ENCODE measurements at regions not wholly inside any gene's neighbourhood (a gene's known extent, or its start where the extent isn't known, plus 50 kb on each side); places are given as distances from the start of the nearest gene placed in this dataset.

GRCh38 chr10:44689368-44689767 is 221.8 kb upstream of the TMEM72 start:
- DNase-seq = no peak

DNA sequence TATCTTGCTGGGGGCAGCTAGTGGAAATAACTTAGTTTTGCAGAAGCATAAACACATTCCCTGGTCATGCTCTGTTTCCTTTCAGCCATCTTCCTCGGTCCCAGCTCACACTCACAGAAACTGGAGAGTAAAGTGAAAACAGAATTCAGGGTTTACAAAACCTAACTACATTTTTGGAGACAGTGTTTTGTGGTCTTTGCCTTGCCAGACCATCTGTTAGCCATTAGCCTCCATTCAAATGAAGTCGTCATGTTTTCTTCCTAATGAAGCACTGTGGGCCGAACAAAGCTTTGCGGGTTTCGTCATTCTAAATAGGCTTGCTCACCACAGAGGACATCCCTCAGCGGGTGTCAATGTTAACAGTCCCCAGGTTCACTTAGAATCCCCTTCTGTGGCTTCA is 214.6 kb upstream of the TMEM72 start:
- peak; percentile 52 for DNase-seq

GRCh38 chr10:44697116-44697515 is 214.0 kb upstream of the TMEM72 start:
- no peak for DNase-seq

- no peak for DNase-seq
These were observed 208.6 kb upstream of the TMEM72 start for GRCh38 chr10:44702531-44702930.

GRCh38 chr10:44703241-44704155 is 207.6 kb upstream of the TMEM72 start:
- DNase-seq = peak; percentile 23

- no peak for DNase-seq
These were observed 206.5 kb upstream of the TMEM72 start for GRCh38 chr10:44704616-44705015.

- peak; percentile 80 for DNase-seq
These were observed 204.4 kb upstream of the TMEM72 start for GRCh38 chr10:44706745-44707144.

GRCh38 chr10:44713307-44713706 is 197.8 kb upstream of the TMEM72 start:
- DNase-seq = no peak

GRCh38 chr10:44714451-44714850 is 196.7 kb upstream of the TMEM72 start:
- DNase-seq = no peak

DNA sequence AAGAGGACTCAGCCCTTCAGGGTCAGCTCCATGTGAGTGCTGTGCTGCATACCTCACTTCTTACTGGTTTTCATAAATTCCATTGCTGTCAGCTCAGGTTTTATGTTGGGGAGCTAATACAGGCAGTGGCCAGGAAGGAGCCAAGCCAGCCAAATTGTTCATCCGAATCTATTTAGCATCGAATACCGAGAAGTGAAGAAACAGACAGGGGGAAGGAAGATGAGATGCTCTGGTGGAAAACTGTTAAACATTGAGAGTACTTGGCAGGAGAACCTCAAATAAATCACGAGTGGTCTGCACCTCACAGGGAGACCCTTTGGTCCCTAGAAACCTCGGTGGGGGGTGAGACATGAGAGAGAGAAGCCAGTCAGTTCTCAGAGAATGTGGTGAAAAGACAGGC is 196.0 kb upstream of the TMEM72 start:
- DNase-seq = no peak

GRCh38 chr10:44716470-44717015 is 194.6 kb upstream of the TMEM72 start:
- no peak for DNase-seq

DNA sequence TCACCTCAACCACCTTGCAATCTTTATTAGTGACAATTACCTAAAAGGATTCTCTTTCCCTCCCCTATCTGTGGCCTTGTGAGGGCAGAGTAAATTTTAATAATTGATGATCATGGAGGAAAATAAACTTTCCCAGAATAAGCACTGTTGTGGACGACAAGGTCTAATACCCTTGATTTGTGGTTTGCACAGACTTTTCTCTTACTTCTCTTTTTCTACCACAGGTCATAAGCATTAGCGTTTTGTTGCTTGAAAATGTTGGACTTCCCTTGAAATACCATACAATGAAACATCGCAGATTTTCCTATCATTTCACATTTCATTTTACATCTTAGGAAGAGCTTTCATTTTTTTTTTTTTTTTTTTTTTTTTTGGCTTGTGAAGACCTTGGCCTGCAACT is 188.1 kb upstream of the TMEM72 start:
- no peak for DNase-seq

DNA sequence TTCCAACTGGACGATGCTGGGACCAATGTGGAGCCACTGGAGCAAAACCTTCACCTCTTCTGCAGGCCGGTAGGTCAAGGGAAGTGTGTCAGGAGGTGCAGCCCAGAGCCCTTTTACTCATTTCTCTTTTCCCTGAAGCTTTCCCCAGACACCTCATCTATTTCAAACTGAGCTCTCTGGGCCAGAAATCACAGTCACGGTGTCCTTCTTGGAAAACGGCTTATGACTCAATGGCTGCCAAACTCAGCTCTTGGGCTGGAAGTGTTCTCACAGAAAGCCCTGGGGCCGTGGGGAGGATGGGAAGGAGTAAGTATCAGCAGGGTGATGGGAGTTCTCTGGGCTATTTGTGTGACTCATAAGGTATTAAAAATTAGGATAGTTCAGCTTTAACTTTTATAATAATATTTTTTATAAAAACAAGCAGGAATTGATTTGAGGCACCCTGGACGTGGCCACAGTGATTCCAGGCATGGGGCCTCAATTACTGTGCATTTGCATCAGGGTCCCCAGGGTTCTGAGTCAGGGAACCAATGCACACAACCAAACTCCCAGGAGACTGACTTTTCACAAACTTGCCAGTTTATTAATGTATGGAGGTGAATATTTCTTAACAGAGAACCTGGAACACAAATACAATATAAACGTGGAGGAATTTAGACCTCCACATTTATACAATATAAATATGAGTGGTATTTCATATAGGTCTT is 187.4 kb upstream of the TMEM72 start:
- DNase-seq = peak; percentile 68

- peak; percentile 32 for DNase-seq
These were observed 186.5 kb upstream of the TMEM72 start for GRCh38 chr10:44724415-44725174.

DNA sequence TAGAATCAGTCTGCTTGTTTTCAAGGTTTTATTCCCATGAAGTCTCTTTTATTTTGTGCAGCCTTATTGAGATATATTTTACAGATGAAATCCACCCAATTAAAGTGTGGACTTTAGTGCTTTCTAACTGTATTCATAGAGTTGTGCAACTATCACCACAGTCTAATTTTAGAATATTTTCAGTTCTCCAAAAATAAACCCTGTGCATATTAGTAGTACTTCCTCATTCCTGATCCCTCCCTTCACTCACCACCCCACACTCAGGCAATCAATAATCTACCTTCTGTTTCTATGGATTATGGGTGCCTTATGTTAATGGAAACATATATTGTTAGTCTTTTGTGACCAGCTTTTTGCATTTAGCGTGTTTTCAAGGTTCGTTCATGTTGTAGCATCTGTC is 185.7 kb upstream of the TMEM72 start:
- DNase-seq = no peak

- DNase-seq = no peak
These were observed 179.9 kb upstream of the TMEM72 start for GRCh38 chr10:44731283-44731682.

- no peak for DNase-seq
These were observed 177.3 kb upstream of the TMEM72 start for GRCh38 chr10:44733501-44734488.

DNA sequence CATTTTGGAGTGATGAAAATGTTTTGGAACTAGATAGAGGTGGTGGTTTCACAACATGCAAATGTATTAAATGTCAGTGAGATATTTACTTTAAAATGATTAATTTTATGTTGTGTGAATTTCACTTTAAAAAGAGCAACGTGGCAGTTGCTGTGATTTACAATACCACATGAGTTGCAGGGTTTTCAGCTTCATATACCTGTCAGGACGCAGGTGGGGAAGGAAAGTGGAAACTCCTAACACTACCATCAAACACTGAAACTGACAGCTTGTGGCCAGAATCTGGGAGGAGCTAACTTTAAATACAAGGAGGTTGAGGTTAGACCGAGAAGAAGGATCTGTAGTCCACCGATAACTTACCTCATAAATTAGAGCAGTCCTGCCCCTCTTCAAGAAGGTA is 168.9 kb upstream of the TMEM72 start:
- no peak for DNase-seq

DNA sequence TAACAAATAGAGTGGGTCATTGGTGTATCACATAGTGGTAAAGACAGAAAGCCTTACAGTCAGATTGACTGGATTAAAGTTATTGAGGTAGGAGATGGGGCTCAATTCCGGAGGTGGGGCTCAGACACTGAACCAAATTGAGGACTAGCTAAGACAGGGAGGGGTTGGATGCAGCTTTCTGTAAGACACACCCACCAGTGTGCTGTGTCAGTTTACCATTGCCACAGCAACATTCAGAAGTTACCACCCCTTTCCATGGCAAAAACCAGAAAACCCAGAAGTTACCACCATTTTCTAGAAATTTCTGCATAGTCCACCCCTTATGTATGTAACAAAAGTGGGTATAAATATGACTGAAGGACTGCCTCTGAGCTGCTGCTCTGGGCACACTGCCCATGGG is 167.6 kb upstream of the TMEM72 start:
- DNase-seq = no peak

DNA sequence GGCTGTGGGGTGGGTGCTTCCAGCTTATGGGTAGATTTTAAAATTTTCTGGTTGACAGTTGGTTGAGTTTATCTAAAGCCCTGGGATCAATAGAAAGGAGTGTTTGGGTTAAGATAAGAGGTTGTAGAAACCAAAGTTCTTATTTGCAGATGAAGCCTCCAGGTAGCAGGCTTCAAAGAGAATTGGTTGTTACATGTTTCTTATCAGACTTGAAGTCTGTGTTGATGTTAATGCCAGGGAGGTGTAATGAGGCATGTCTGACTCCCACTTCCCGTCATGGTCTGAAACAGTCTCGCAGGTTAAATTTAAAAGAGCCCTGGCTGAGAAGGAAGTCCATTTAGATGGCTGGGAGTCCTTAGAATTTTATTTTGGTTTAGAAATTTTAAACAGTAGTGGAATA is 165.2 kb upstream of the TMEM72 start:
- DNase-seq = no peak

DNA sequence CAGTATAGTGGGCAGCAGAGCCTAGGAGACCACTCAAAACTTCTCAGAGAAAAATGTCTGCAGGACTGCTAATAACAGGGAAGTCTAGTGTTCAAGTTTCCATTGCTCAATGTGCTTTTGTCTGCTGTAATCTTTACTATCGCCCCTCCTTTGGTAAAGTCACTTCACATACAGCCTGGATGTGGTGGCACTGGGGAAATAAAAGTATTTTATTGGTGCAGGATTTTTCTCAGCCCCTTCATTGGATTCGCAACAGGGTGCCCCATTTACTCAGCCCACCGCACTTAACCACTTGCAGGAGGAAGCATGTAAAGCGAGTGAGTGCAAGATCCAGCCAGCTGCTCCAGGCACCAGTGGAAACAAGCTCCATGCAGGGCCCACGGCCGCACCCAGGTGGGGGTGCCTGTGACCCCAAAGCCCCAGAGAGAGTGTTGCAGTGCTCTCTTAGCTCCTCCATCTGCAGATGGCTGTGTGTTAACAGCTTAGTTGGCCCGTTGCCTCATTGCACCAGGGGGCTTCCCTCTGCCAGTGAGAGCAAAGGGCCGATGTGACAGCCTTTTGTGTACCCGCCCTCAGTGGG is 163.5 kb upstream of the TMEM72 start:
- no peak for DNase-seq

- no peak for DNase-seq
These were observed 162.0 kb upstream of the TMEM72 start for GRCh38 chr10:44749151-44749550.
